ENCODE measurements at regions not wholly inside any gene's neighbourhood (a gene's known extent, or its start where the extent isn't known, plus 50 kb on each side); places are given as distances from the start of the nearest gene placed in this dataset.
A peak's percentile ranks its signal among the peaks of the same experiment; 100 is the strongest.
"Not testable (repeated sequence)": the region's sequence is repeated elsewhere in the genome, so short reads cannot be mapped to it uniquely, and the experiment has no call there.

DNA sequence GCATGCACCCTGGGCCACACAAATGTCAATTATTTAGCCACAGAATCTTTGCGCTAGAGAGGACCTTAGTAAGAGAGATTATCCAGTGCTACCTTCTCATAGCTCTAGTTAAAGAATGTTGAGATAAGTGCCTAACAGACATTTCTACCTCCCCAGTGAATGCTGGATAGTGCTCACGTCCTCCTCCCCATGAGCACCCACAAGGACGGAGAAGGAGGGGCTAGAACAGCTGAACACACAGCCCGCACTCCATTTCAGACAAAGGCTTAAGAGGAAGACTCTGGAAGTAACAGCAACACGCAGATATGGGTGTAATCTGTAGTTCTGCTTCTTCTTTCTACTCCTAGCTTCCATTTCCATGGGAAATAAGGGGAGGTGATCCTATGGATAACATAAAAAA lies 120.5 kb downstream of the FEM1C start:
- Histone ChIP-seq H3K36me3 (ENCODE audit: low read depth) (no peaks in the 10 kb centered on the region), H3K4me3 (no peak overlapping the region), H3K4me1 (ENCODE audit: low read depth) (peaks cover 15% of the 10 kb centered on the region), H3K9me3 (no peaks in the 10 kb centered on the region)
- ATAC-seq = no peak
- no peak for DNase-seq
- TF ChIP-seq, protein P1, sequence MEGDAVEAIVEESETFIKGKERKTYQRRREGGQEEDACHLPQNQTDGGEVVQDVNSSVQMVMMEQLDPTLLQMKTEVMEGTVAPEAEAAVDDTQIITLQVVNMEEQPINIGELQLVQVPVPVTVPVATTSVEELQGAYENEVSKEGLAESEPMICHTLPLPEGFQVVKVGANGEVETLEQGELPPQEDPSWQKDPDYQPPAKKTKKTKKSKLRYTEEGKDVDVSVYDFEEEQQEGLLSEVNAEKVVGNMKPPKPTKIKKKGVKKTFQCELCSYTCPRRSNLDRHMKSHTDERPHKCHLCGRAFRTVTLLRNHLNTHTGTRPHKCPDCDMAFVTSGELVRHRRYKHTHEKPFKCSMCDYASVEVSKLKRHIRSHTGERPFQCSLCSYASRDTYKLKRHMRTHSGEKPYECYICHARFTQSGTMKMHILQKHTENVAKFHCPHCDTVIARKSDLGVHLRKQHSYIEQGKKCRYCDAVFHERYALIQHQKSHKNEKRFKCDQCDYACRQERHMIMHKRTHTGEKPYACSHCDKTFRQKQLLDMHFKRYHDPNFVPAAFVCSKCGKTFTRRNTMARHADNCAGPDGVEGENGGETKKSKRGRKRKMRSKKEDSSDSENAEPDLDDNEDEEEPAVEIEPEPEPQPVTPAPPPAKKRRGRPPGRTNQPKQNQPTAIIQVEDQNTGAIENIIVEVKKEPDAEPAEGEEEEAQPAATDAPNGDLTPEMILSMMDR (IDR thresholded peaks at IDR 0.05) = no peak
- intact Hi-C loops (cut with DNase I, micrococcal nuclease) = loop anchor here in 1 of 2 donors (10.0 kb wide), 1 partner anchor 111 kb away; no protein-coding TSS in a partner anchor

DNA sequence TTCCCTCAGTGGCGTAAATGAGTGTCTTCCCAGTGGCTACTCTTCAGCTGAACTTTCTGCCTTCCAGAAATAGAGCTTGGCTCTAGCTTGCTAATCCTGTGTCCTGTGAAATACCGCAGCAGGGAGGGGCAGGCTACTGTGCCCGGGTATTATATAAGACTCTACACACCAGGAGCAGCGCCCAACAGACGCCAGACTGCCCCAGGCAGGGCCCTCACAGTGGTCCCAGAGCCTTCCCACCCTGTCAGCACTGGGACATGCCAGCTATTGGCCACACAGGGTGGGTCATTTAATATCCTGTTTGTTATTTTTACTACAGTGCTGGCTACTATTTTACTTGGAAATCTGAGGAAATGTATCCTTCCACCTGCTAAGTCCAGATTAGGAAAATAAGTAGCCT lies 121.0 kb downstream of the FEM1C start:
- ATAC-seq (peak; percentile 77), DNase-seq (peak; percentile 64 to 82 (median 70))
- no peaks in the 10 kb centered on the region for H3K9me3 ChIP-seq
- peaks cover 19% of the 10 kb centered on the region for H3K4me1 ChIP-seq (ENCODE audit: low read depth)
- no peaks in the 10 kb centered on the region for H3K36me3 ChIP-seq (ENCODE audit: low read depth)
- intact Hi-C loops (cut with DNase I, micrococcal nuclease) = loop anchor here in 1 of 2 donors (10.0 kb wide), 1 partner anchor 111 kb away; no protein-coding TSS in a partner anchor
- TF ChIP-seq, protein P1 (IDR thresholded peaks at IDR 0.05) = no peak
- no peak overlapping the region for H3K4me3 ChIP-seq

DNA sequence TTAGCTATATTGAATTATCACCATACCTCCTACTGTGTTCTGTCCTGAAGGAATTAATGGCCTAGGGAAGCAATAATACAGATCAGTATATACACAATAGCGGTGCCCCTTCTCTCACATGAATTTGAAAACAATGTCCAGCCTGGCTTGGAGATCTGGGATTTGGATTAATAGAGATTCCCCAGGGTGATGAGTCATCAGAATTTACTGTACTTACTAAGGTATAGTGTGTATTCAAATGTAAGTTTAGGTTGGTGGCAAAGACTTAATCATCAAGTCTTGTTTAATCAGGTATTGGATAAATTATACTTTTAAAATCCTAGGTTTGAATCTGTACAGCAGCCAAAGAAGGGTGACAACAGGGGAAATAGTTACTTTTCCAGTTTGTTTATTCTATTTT lies 121.5 kb downstream of the FEM1C start:
- DNase-seq (no peak), ATAC-seq (no peak)
- no peaks in the 10 kb centered on the region for H3K9me3 ChIP-seq
- intact Hi-C loops (cut with DNase I, micrococcal nuclease) = loop anchor here in 1 of 2 donors (10.0 kb wide), 1 partner anchor 112 kb away; no protein-coding TSS in a partner anchor
- H3K4me1 ChIP-seq (ENCODE audit: low read depth) = peaks cover 24% of the 10 kb centered on the region
- TF ChIP-seq, protein P1 (IDR thresholded peaks at IDR 0.05) = no peak
- H3K36me3 ChIP-seq (ENCODE audit: low read depth) = no peaks in the 10 kb centered on the region
- no peak overlapping the region for H3K4me3 ChIP-seq

DNA sequence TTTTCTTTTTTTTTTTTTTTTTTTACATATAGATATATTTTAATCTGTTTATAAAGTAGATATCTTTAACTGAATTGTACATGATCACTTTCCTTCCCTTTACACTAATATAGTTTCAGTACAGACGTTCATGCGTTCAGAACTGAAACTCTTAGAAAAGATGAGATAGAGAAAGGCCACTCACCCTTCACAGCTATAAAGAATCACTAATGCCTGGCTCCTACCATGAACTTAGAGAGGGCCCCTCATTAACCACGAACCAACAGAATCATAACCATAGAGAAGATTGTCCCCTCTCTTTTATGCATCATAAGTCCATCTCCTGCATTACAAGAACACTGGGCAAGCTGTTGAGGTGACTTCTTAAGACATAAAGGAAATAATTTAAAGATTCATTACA lies 123.8 kb downstream of the FEM1C start:
- H3K4me3 ChIP-seq; DNase-seq; ATAC-seq; H3K36me3 ChIP-seq (ENCODE audit: low read depth); H3K9me3 ChIP-seq: not testable (repeated sequence)
- intact Hi-C loops (cut with DNase I, micrococcal nuclease) = loop anchor here in 1 of 2 donors (10.0 kb wide), 1 partner anchor 114 kb away; no protein-coding TSS in a partner anchor
- peaks cover 42% of the 10 kb centered on the region for H3K4me1 ChIP-seq (ENCODE audit: low read depth)

DNA sequence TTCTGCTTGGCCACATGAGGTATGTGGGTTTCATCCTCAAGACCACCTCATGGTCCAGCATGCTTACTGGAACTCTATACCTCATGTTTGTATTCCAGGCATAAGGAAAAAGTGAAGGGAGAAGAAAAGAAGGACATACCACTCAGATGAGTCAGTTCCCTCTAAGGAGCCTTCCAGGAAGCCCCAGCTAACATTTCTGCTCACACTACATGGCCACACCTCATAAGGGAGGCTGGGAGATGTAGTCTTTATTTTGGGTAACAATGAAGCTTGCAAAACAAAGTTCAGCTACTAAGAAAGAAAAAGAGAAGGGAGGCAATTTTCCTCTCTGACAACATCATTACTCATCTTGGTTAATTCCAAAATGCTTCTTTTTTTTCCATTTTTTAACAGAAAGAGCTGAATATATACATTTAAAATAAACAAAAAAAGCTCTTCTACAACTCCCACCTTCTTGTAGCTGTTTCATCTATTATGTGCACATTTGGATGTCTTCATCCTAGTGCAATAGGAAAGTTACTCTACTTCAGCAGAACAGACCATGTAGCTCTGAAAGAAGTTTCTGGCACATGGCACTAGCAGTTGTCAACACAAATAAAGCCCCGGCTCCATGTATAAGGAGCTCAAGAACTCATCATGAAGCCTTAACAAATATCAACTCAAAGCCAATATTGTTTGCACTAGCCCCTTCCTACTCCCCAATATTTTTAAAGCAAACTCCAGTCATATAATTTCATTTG lies 123.6 kb upstream of the CCDC112 start:
- H3K4me1 ChIP-seq (ENCODE audit: low read depth) = peaks cover 48% of the 10 kb centered on the region
- H3K4me3 ChIP-seq = no peak overlapping the region
- ATAC-seq = peak; percentile 52
- intact Hi-C loops (cut with DNase I, micrococcal nuclease) = loop anchor here in 1 of 2 donors (10.0 kb wide), 1 partner anchor 115 kb away; no protein-coding TSS in a partner anchor
- no peak for DNase-seq
- TF ChIP-seq, protein P1 (IDR thresholded peaks at IDR 0.05) = no peak
- no peaks in the 10 kb centered on the region for H3K36me3 ChIP-seq (ENCODE audit: low read depth)
- H3K9me3 ChIP-seq = no peaks in the 10 kb centered on the region

DNA sequence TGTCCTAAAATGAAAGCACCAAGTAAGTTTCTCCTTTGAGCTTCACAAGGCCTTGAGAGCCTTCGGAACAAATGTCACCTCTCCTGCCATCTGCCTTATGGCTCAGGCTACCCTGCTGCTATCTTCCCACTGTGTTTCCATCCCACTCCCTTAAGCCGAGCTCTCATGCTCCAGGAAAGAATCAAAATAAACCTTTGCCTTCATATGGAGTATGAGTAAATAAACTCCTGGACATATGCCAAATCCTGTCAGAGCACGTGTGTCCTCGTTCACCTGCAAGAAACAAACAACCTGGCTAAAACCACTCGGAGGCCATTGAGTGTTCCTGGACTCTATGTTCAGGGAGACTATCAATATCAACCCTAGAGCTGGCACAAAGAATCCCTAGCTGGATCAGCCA lies 122.3 kb upstream of the CCDC112 start:
- Histone ChIP-seq H3K36me3 (ENCODE audit: low read depth) (no peaks in the 10 kb centered on the region), H3K9me3 (no peaks in the 10 kb centered on the region), H3K4me3 (no peak overlapping the region), H3K4me1 (ENCODE audit: low read depth) (peaks cover 55% of the 10 kb centered on the region)
- peak in 1 of 3 donors; percentile 68 for DNase-seq
- ATAC-seq = peak; percentile 49
- intact Hi-C loops (cut with DNase I, micrococcal nuclease) = no loop called here
- TF ChIP-seq, protein P1 (IDR thresholded peaks at IDR 0.05) = no peak
